Endothelial cell of umbilical vein (primary cell): ENCODE measurements at regions not wholly inside any gene's neighbourhood (a gene's known extent, or its start where the extent isn't known, plus 50 kb on each side); places are given as distances from the start of the nearest gene placed in this dataset.

Experiments used
- BruUV-seq: library from RNA; stranded (reverse); fragments of 400-500 nt; replicated peaks from 2 replicates; lab custom pipeline; 2021; lab: Mats Ljungman, UMichigan
- CTCF ChIA-PET: fragments of 300-600, 350-600 bp; sonication (Branson Sonifier 250); formaldehyde crosslinking; loops from one replicate; lab custom pipeline; 2021; ENCODE audit warnings: antibody characterized with exemption, inconsistent platforms; lab: Charles Lee
- POLR2A ChIA-PET: fragments of 300-600, 350-600 bp; sonication (Branson Sonifier 250); formaldehyde crosslinking; loops from one replicate; lab custom pipeline; 2021; ENCODE audit warnings: antibody characterized with exemption, inconsistent platforms; lab: Charles Lee
- DNase-seq: peaks from one replicate; pipeline ENCODE4 v3.0.0-alpha.2; 2011; ENCODE audit warnings: low read depth, low spot score
- FAIRE-seq: peaks from 2 replicates; lab custom pipeline; 2011; peaks lifted over from hg19 to GRCh38; lab: Jason Lieb, UNC
- H2AFZ ChIP-seq: 2 replicates; pipeline ENCODE4 v1.6.0; 2012; ENCODE audit warnings: low read depth, low read length, control low read depth, inconsistent platforms
- H3K27ac ChIP-seq: 2 replicates; pipeline ENCODE4 v1.5.1; 2011; ENCODE audit warnings: low read depth, mild to moderate bottlenecking, control low read depth, low read length, moderate library complexity; ENCODE audit not compliant: insufficient read depth
- H3K27me3 ChIP-seq, 2 experiments: 2 replicates each; pipeline versions ENCODE4 v1.6.0 to v1.6.1; 2011; ENCODE audit warnings: low read length in 2 of 2, mixed read lengths in 1 of 2; ENCODE audit not compliant: control insufficient read depth in 2 of 2, insufficient read depth in 2 of 2
- H3K36me3 ChIP-seq, 2 experiments: 2 replicates in 1 of 2; 3 replicates in 1 of 2; pipeline ENCODE4 v1.5.1; 2011; ENCODE audit warnings: low read length in 2 of 2, mild to moderate bottlenecking in 1 of 2, moderate library complexity in 1 of 2; ENCODE audit not compliant: control insufficient read depth in 2 of 2, insufficient read depth in 2 of 2; ENCODE audit errors: extremely low read depth in 1 of 2
- H3K4me1 ChIP-seq: 3 replicates; pipeline ENCODE4 v1.5.1; 2011; ENCODE audit warnings: mild to moderate bottlenecking, low read length; ENCODE audit not compliant: control insufficient read depth, insufficient read depth; ENCODE audit errors: extremely low read depth
- H3K4me2 ChIP-seq: 2 replicates; pipeline ENCODE4 v1.6.1; 2011; ENCODE audit warnings: low read length, control low read depth, mixed read lengths; ENCODE audit not compliant: insufficient read depth
- H3K4me3 ChIP-seq, 3 experiments: fragments of 200-600 bp in 1 of 3; sonication (generic), shearing (Covaris generic) in 1 of 3; replicated peaks in 1 of 3; 2 replicates each; pipeline ENCODE4 v1.5.1; 2011 to 2016; ENCODE audit warnings: control low read depth in 3 of 3, low read length in 3 of 3, mild to moderate bottlenecking in 2 of 3, inconsistent platforms in 1 of 3, low read depth in 1 of 3, moderate library complexity in 1 of 3; ENCODE audit not compliant: insufficient read depth in 1 of 3
- H3K79me2 ChIP-seq: 2 replicates; pipeline ENCODE4 v1.6.0; 2012; ENCODE audit warnings: low read length, inconsistent platforms; ENCODE audit not compliant: control insufficient read depth, insufficient read depth
- H3K9ac ChIP-seq: replicated peaks from 2 replicates; pipeline ENCODE3; 2011; ENCODE audit warnings: low read length, control low read depth; ENCODE audit not compliant: insufficient read depth; ENCODE audit errors: extremely low read depth
- H3K9me1 ChIP-seq: replicated peaks from 3 replicates; pipeline ENCODE4 v1.6.0; 2011; ENCODE audit warnings: mild to moderate bottlenecking, low read length; ENCODE audit not compliant: control insufficient read depth, insufficient read depth; ENCODE audit errors: extremely low read depth
- H3K9me3 ChIP-seq: replicated peaks from 2 replicates; pipeline ENCODE4 v1.5.1; 2012; ENCODE audit warnings: low read length, inconsistent platforms; ENCODE audit not compliant: control insufficient read depth, insufficient read depth
- H4K20me1 ChIP-seq: replicated peaks from 2 replicates; pipeline ENCODE3; 2011; ENCODE audit warnings: mild to moderate bottlenecking, low read length; ENCODE audit not compliant: control insufficient read depth, insufficient read depth; ENCODE audit errors: extremely low read depth
- FOS ChIP-seq: IDR thresholded peaks from 2 replicates; pipeline ENCODE4 v1.6.1; 2011; ENCODE audit warnings: mild to moderate bottlenecking, low read length, moderate library complexity, borderline replicate concordance; ENCODE audit not compliant: insufficient read depth
- GATA2 ChIP-seq: IDR thresholded peaks from 2 replicates; pipeline ENCODE4 v1.7.0; 2011; ENCODE audit warnings: low read depth, mild to moderate bottlenecking, moderate library complexity, mixed read lengths, low read length; ENCODE audit not compliant: insufficient read length, insufficient read depth
- JUN ChIP-seq: IDR thresholded peaks from 2 replicates; pipeline ENCODE4 v1.6.1; 2011; ENCODE audit warnings: borderline replicate concordance, low read depth; ENCODE audit not compliant: insufficient read length, insufficient read depth
- MYC ChIP-seq: IDR thresholded peaks from one replicate; pipeline ENCODE4 v1.6.1; 2011; ENCODE audit warnings: mild to moderate bottlenecking, low read depth, low read length
- POLR2A ChIP-seq: IDR thresholded peaks from 2 replicates; pipeline ENCODE4 v1.6.1; 2012; ENCODE audit warnings: low read depth, mild to moderate bottlenecking, control low read depth, low read length
- POLR2AphosphoS5 ChIP-seq: IDR thresholded peaks from 2 replicates; pipeline ENCODE4 v1.6.1; 2012; ENCODE audit warnings: low read depth, mild to moderate bottlenecking, control low read depth, low read length, moderate library complexity; ENCODE audit not compliant: insufficient read depth
- dilution Hi-C: fragments of 300-500 bp; cut with MboI; formaldehyde crosslinking; loops from one replicate; pipeline ENCODE4 v1.15.0; 2019; ENCODE audit warnings: low sequenced_read_pairs; ENCODE audit not compliant: extremely low pct_ligation_motif_present
- intact Hi-C: fragments of 100-400 bp; cut with micrococcal nuclease; formaldehyde crosslinking; loops from one replicate; pipeline ENCODE4 v1.10.0; 2022
- TF ChIP-seq, protein P1 (sequence below), 2 donors: IDR thresholded peaks; 1 replicate in 1 of 2; 2 replicates in 1 of 2; pipeline ENCODE4 v1.5.1; 2011; ENCODE audit warnings: low read length in 2 of 2, mild to moderate bottlenecking in 2 of 2, moderate library complexity in 2 of 2, control low read depth in 1 of 2, inconsistent platforms in 1 of 2, low read depth in 1 of 2; ENCODE audit not compliant: insufficient read depth in 1 of 2; ENCODE audit errors: extremely low read depth in 1 of 2

DNA sequence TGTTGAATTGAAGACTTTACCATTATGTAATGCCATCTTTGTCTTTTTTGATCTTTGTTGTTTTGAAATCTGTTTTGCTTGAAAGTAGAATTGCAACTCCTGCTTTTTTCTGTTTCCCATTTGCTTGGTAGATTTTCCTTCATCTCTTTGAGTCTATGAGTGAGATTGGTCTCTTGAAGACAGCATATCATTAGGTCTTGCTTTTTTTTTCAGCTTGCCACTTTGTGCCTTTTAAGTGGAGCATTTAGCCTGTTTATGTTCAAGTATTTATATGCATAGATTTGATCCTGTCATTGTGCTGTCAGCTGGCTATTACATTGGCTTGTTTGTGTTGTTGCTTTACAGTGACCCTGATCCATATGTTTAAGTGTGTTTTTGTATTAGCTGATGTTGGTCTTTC is 131.8 kb downstream of the ZIC1 start:
- dilution Hi-C loops = no loop called here
- H3K9me1 ChIP-seq = no peaks in the 10 kb centered on the region
- CTCF ChIA-PET = no interaction called here

DNA sequence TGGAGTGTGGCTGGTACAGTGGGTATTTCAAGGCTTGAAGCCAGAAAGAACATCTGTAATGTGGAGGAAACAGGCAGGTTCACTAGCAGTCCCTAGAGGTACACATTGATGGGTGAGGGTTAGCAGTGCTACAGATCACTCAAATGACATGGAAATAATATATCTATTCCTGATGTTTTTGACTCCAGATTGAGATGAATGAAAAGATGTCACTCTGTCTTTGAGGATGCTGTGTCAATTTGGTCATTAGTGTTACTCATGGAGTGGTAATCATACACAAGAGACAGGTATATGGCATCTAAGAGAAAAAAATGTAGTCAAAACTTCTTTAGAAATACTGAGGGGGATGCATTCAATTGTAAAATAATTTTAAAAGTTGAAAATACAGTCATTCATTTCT is 135.1 kb downstream of the ZIC1 start:
- H3K9me1 ChIP-seq = no peaks in the 10 kb centered on the region
- TF ChIP-seq POLR2AphosphoS5 = no peak
- dilution Hi-C loops = no loop called here
- no peak overlapping the region for H3K4me3 ChIP-seq
- H3K9me3 ChIP-seq = no peaks in the 10 kb centered on the region
- ChIA-PET POLR2A (no interaction called here), CTCF (interaction anchor here (1.2 kb wide), 1 partner anchor 19 kb away, joined by 3 read pairs; no protein-coding TSS in a partner anchor)
- no peak overlapping the region for H3K27ac ChIP-seq
- H3K4me2 ChIP-seq = no peak overlapping the region
- no peaks in the 10 kb centered on the region for H4K20me1 ChIP-seq
- no peak for DNase-seq
- no peaks in the 10 kb centered on the region for H3K36me3 ChIP-seq
- no TSS peak for BruUV-seq
- H2AFZ ChIP-seq = no peak overlapping the region
- H3K27me3 ChIP-seq = no peaks in the 10 kb centered on the region
- H3K4me1 ChIP-seq = no peaks in the 10 kb centered on the region
- intact Hi-C loops = no loop called here
- FAIRE-seq = no peak
- no peaks in the 10 kb centered on the region for H3K79me2 ChIP-seq
- no peak overlapping the region for H3K9ac ChIP-seq

More for the DNA sequence above, 131.8 kb downstream of the ZIC1 start:
- Histone ChIP-seq H3K4me2 (no peak overlapping the region), H3K4me1 (no peaks in the 10 kb centered on the region), H3K9ac (no peak overlapping the region), H3K4me3 (no peak overlapping the region), H4K20me1 (no peaks in the 10 kb centered on the region), H3K79me2 (no peaks in the 10 kb centered on the region), H2AFZ (no peak overlapping the region), H3K9me3 (no peaks in the 10 kb centered on the region), H3K27ac (no peak overlapping the region), H3K27me3 (no peaks in the 10 kb centered on the region), H3K36me3 (no peaks in the 10 kb centered on the region)
- TF ChIP-seq POLR2A (no peak), JUN (no peak), MYC (no peak), POLR2AphosphoS5 (no peak), FOS (no peak), GATA2 (no peak)
- TF ChIP-seq, protein P1, sequence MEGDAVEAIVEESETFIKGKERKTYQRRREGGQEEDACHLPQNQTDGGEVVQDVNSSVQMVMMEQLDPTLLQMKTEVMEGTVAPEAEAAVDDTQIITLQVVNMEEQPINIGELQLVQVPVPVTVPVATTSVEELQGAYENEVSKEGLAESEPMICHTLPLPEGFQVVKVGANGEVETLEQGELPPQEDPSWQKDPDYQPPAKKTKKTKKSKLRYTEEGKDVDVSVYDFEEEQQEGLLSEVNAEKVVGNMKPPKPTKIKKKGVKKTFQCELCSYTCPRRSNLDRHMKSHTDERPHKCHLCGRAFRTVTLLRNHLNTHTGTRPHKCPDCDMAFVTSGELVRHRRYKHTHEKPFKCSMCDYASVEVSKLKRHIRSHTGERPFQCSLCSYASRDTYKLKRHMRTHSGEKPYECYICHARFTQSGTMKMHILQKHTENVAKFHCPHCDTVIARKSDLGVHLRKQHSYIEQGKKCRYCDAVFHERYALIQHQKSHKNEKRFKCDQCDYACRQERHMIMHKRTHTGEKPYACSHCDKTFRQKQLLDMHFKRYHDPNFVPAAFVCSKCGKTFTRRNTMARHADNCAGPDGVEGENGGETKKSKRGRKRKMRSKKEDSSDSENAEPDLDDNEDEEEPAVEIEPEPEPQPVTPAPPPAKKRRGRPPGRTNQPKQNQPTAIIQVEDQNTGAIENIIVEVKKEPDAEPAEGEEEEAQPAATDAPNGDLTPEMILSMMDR (IDR thresholded peaks at IDR 0.05; ENCODE audit: extremely low read depth in 1 of 2, insufficient read depth in 1 of 2, low read depth in 1 of 2, low read length in 2 of 2) = no peak
- DNase-seq = no peak
- no peak for FAIRE-seq
- no TSS peak for BruUV-seq
- POLR2A ChIA-PET = no interaction called here
- intact Hi-C loops = no loop called here
